HUES64 (cell line): ENCODE measurements at regions not wholly inside any gene's neighbourhood (a gene's known extent, or its start where the extent isn't known, plus 50 kb on each side); places are given as distances from the start of the nearest gene placed in this dataset.

ENCODE experiments used
- H3K27ac ChIP-seq: 2 replicates; pipeline ENCODE4 v1.7.0; 2013; ENCODE audit warnings: low read depth, low read length, inconsistent platforms
- H3K27me3 ChIP-seq: 2 replicates; pipeline ENCODE4 v1.6.1; 2013; ENCODE audit warnings: mild to moderate bottlenecking, low read length; ENCODE audit not compliant: insufficient read depth
- H3K36me3 ChIP-seq: 2 replicates; pipeline ENCODE4 v1.6.1; 2013; ENCODE audit warnings: mild to moderate bottlenecking, low read length; ENCODE audit not compliant: insufficient read depth
- H3K4me1 ChIP-seq: 2 replicates; pipeline ENCODE4 v1.6.1; 2013; ENCODE audit warnings: mild to moderate bottlenecking, low read length, moderate library complexity; ENCODE audit not compliant: insufficient read depth
- H3K4me3 ChIP-seq: 2 replicates; pipeline ENCODE4 v1.5.1; 2013; ENCODE audit warnings: mild to moderate bottlenecking, low read length, moderate library complexity
- H3K9ac ChIP-seq: 2 replicates; pipeline ENCODE4 v1.6.1; 2013; ENCODE audit warnings: mild to moderate bottlenecking, low read depth, low read length
- H3K9me3 ChIP-seq: 2 replicates; pipeline ENCODE4 v1.6.1; 2013; ENCODE audit warnings: low read depth, low read length; ENCODE audit not compliant: insufficient read depth
- WGBS: fragments of 150-250, 120-280 bp; methylation state at CpG from one replicate; pipeline ENCODE4 v1.1.7; 2013; ENCODE audit warnings: missing lambda C conversion rate; 5-methylcytosine and 5-hydroxymethylcytosine counted together

- Histone ChIP-seq H3K36me3 (no peaks in the 10 kb centered on the region), H3K9me3 (0 out of 2 replicates have a peak, but pooled peaks cover 4% of the 10 kb centered on the region), H3K27me3 (no peaks in the 10 kb centered on the region), H3K4me1 (no peaks in the 10 kb centered on the region), H3K27ac (no peak overlapping the region), H3K9ac (no peak overlapping the region), H3K4me3 (no peak overlapping the region)
- no CpG with 5 or more reads among the region's 1 CpG for WGBS
Measured at GRCh38 chr9:81512641-81513040, 176.7 kb downstream of the TLE1 start.

GRCh38 chr9:81508476-81508875 is 180.9 kb downstream of the TLE1 start:
- H3K4me3 ChIP-seq, result no peak overlapping the region
- H3K36me3 ChIP-seq, result no peaks in the 10 kb centered on the region
- H3K27ac ChIP-seq, result no peak overlapping the region
- 95% methylated on average over 12 of the region's 12 CpGs for whole genome bisulfite sequencing
- no peaks in the 10 kb centered on the region for H3K4me1 ChIP-seq
- H3K9ac ChIP-seq, result no peak overlapping the region
- no peaks in the 10 kb centered on the region for H3K27me3 ChIP-seq
- peaks cover 6% of the 10 kb centered on the region; the same call in 1 of the 2 replicates for H3K9me3 ChIP-seq

GRCh38 chr9:81506941-81507864 is 182.1 kb downstream of the TLE1 start:
- H3K9ac ChIP-seq, result no peak overlapping the region
- no peaks in the 10 kb centered on the region for H3K27me3 ChIP-seq
- 92% methylated on average over 32 of the region's 32 CpGs for WGBS
- no peaks in the 10 kb centered on the region for H3K4me1 ChIP-seq
- no peak overlapping the region for H3K27ac ChIP-seq
- peaks cover 6% of the 10 kb centered on the region; the same call in 1 of the 2 replicates for H3K9me3 ChIP-seq
- H3K36me3 ChIP-seq, result no peaks in the 10 kb centered on the region
- no peak overlapping the region for H3K4me3 ChIP-seq

- H3K9ac ChIP-seq, result no peak overlapping the region
- no peak overlapping the region for H3K27ac ChIP-seq
- WGBS, result 91% methylated on average over 2 of the region's 2 CpGs
- no peaks in the 10 kb centered on the region for H3K4me1 ChIP-seq
- no peaks in the 10 kb centered on the region for H3K36me3 ChIP-seq
- H3K27me3 ChIP-seq, result no peaks in the 10 kb centered on the region
- H3K9me3 ChIP-seq, result no peaks in the 10 kb centered on the region
- no peak overlapping the region for H3K4me3 ChIP-seq
Measured at GRCh38 chr9:81499594-81499993, 189.8 kb downstream of the TLE1 start.

- 97% methylated on average over 6 of the region's 6 CpGs for WGBS
- no peak overlapping the region for H3K4me3 ChIP-seq
- H3K27me3 ChIP-seq, result no peaks in the 10 kb centered on the region
- H3K36me3 ChIP-seq, result no peaks in the 10 kb centered on the region
- no peak overlapping the region for H3K9ac ChIP-seq
- H3K9me3 ChIP-seq, result no peaks in the 10 kb centered on the region
- no peak overlapping the region for H3K27ac ChIP-seq
- no peaks in the 10 kb centered on the region for H3K4me1 ChIP-seq
Measured at GRCh38 chr9:81499021-81499454, 190.3 kb downstream of the TLE1 start.

GRCh38 chr9:81498576-81498975 is 190.8 kb downstream of the TLE1 start:
- no peak overlapping the region for H3K27ac ChIP-seq
- no peak overlapping the region for H3K4me3 ChIP-seq
- H3K27me3 ChIP-seq, result no peaks in the 10 kb centered on the region
- WGBS, result 95% methylated on average over 5 of the region's 5 CpGs
- H3K9ac ChIP-seq, result no peak overlapping the region
- H3K36me3 ChIP-seq, result no peaks in the 10 kb centered on the region
- no peaks in the 10 kb centered on the region for H3K4me1 ChIP-seq
- H3K9me3 ChIP-seq, result no peaks in the 10 kb centered on the region

- Histone ChIP-seq H3K9me3 (no peaks in the 10 kb centered on the region), H3K4me1 (no peaks in the 10 kb centered on the region), H3K4me3 (no peak overlapping the region), H3K27me3 (no peaks in the 10 kb centered on the region), H3K36me3 (no peaks in the 10 kb centered on the region), H3K9ac (no peak overlapping the region), H3K27ac (no peak overlapping the region)
- 80% methylated on average over 1 of the region's 1 CpG for WGBS
Measured at GRCh38 chr9:81497091-81497490, 192.3 kb downstream of the TLE1 start.

GRCh38 chr9:81492710-81493447 is 196.5 kb downstream of the TLE1 start:
- Histone ChIP-seq H3K36me3 (no peaks in the 10 kb centered on the region), H3K9me3 (no peaks in the 10 kb centered on the region), H3K9ac (no peak overlapping the region), H3K27ac (no peak overlapping the region), H3K4me1 (no peaks in the 10 kb centered on the region), H3K27me3 (no peaks in the 10 kb centered on the region), H3K4me3 (no peak overlapping the region)
- 77% methylated on average over 1 of the region's 1 CpG for WGBS

- Histone ChIP-seq H3K4me3 (no peak overlapping the region), H3K9me3 (no peaks in the 10 kb centered on the region; the same call in 1 of the 2 replicates), H3K36me3 (no peaks in the 10 kb centered on the region), H3K27me3 (no peaks in the 10 kb centered on the region), H3K9ac (no peak overlapping the region), H3K4me1 (no peaks in the 10 kb centered on the region), H3K27ac (no peak overlapping the region)
- 92% methylated on average over 5 of the region's 5 CpGs for WGBS
Measured at GRCh38 chr9:81490605-81491331, 198.6 kb downstream of the TLE1 start.

- no peaks in the 10 kb centered on the region for H3K4me1 ChIP-seq
- H3K9ac ChIP-seq, result no peak overlapping the region
- no peak overlapping the region for H3K4me3 ChIP-seq
- H3K36me3 ChIP-seq, result no peaks in the 10 kb centered on the region
- H3K27ac ChIP-seq, result no peak overlapping the region
- H3K9me3 ChIP-seq, result no peaks in the 10 kb centered on the region; the same call in 1 of the 2 replicates
- WGBS, result no CpG with 5 or more reads among the region's 1 CpG
- no peaks in the 10 kb centered on the region for H3K27me3 ChIP-seq
Measured at GRCh38 chr9:81489046-81489445, 200.3 kb downstream of the TLE1 start.
